HUES6 (cell line): ENCODE measurements at regions not wholly inside any gene's neighbourhood (a gene's known extent, or its start where the extent isn't known, plus 50 kb on each side); places are given as distances from the start of the nearest gene placed in this dataset.

Source experiments
- H3K27ac ChIP-seq: 2 replicates; pipeline ENCODE4 v1.7.0; 2013; ENCODE audit warnings: low read depth, mild to moderate bottlenecking, low read length, inconsistent platforms
- H3K27me3 ChIP-seq: 2 replicates; pipeline ENCODE4 v1.6.1; 2013; ENCODE audit warnings: low read length; ENCODE audit not compliant: control insufficient read depth, insufficient read depth
- H3K36me3 ChIP-seq: 2 replicates; pipeline ENCODE4 v1.6.1; 2013; ENCODE audit warnings: low read length; ENCODE audit not compliant: control insufficient read depth, insufficient read depth
- H3K4me1 ChIP-seq: 2 replicates; pipeline ENCODE4 v1.6.1; 2013; ENCODE audit warnings: low read length; ENCODE audit not compliant: control insufficient read depth, insufficient read depth
- H3K4me3 ChIP-seq: 2 replicates; pipeline ENCODE4 v1.5.1; 2013; ENCODE audit warnings: low read depth, low read length
- H3K9ac ChIP-seq: one replicate; pipeline ENCODE4 v1.6.1; 2013; ENCODE audit warnings: mild to moderate bottlenecking, low read length
- H3K9me3 ChIP-seq: 2 replicates; pipeline ENCODE4 v1.6.1; 2013; ENCODE audit warnings: low read depth, low read length; ENCODE audit not compliant: control insufficient read depth, insufficient read depth

- Histone ChIP-seq H3K27ac (no peak overlapping the region), H3K9ac (no peak overlapping the region), H3K4me1 (no peaks in the 10 kb centered on the region), H3K4me3 (no peak overlapping the region), H3K9me3 (peaks cover 39% of the 10 kb centered on the region), H3K27me3 (no peaks in the 10 kb centered on the region), H3K36me3 (no peaks in the 10 kb centered on the region)
Measured at GRCh38 chr2:35784777-35785176, 570.8 kb upstream of the CRIM1 start.

- Histone ChIP-seq H3K9me3 (peaks cover 30% of the 10 kb centered on the region), H3K27ac (no peak overlapping the region), H3K4me3 (no peak overlapping the region), H3K9ac (no peak overlapping the region), H3K27me3 (no peaks in the 10 kb centered on the region), H3K36me3 (no peaks in the 10 kb centered on the region), H3K4me1 (no peaks in the 10 kb centered on the region)
Measured at GRCh38 chr2:35783723-35784122, 571.9 kb upstream of the CRIM1 start.

GRCh38 chr2:35741556-35741955 is 614.0 kb upstream of the CRIM1 start:
- H3K4me1 ChIP-seq: no peaks in the 10 kb centered on the region
- H3K27ac ChIP-seq: no peak overlapping the region
- H3K27me3 ChIP-seq: no peaks in the 10 kb centered on the region

GRCh38 chr2:35731674-35732073 is 623.9 kb upstream of the CRIM1 start:
- Histone ChIP-seq H3K36me3 (no peaks in the 10 kb centered on the region), H3K4me3 (no peak overlapping the region), H3K4me1 (peaks cover 3% of the 10 kb centered on the region; the same call in 1 of the 2 replicates), H3K27me3 (no peaks in the 10 kb centered on the region), H3K9ac (no peak overlapping the region), H3K9me3 (peaks cover 6% of the 10 kb centered on the region; the same call in 1 of the 2 replicates), H3K27ac (no peak overlapping the region)

More at GRCh38 chr2:35741556-35741955, 614.0 kb upstream of the CRIM1 start:
- no peak overlapping the region for H3K9ac ChIP-seq
- H3K36me3 ChIP-seq: no peaks in the 10 kb centered on the region
- H3K9me3 ChIP-seq: peaks cover 4% of the 10 kb centered on the region; the same call in 1 of the 2 replicates
- H3K4me3 ChIP-seq: no peak overlapping the region

- no peaks in the 10 kb centered on the region for H3K27me3 ChIP-seq
- H3K4me1 ChIP-seq: no peaks in the 10 kb centered on the region
- H3K4me3 ChIP-seq: no peak overlapping the region
- H3K36me3 ChIP-seq: no peaks in the 10 kb centered on the region
- no peak overlapping the region for H3K9ac ChIP-seq
- no peaks in the 10 kb centered on the region for H3K9me3 ChIP-seq
- no peak overlapping the region for H3K27ac ChIP-seq
Measured at GRCh38 chr2:35714883-35715282, 640.7 kb upstream of the CRIM1 start.

- no peak overlapping the region for H3K4me3 ChIP-seq
- no peaks in the 10 kb centered on the region for H3K9me3 ChIP-seq
- no peak overlapping the region for H3K9ac ChIP-seq
- H3K27ac ChIP-seq: no peak overlapping the region
- H3K36me3 ChIP-seq: no peaks in the 10 kb centered on the region
- no peaks in the 10 kb centered on the region for H3K4me1 ChIP-seq
- no peaks in the 10 kb centered on the region for H3K27me3 ChIP-seq
Measured at GRCh38 chr2:35708411-35708923, 647.1 kb upstream of the CRIM1 start.

- H3K9ac ChIP-seq: no peak overlapping the region
- H3K36me3 ChIP-seq: no peaks in the 10 kb centered on the region
- H3K4me1 ChIP-seq: no peaks in the 10 kb centered on the region
- no peak overlapping the region for H3K4me3 ChIP-seq
- H3K27ac ChIP-seq: no peak overlapping the region
- H3K9me3 ChIP-seq: no peaks in the 10 kb centered on the region
- H3K27me3 ChIP-seq: no peaks in the 10 kb centered on the region
Measured at GRCh38 chr2:35688309-35688708, 667.3 kb upstream of the CRIM1 start.

GRCh38 chr2:35651688-35652323 is 703.8 kb upstream of the CRIM1 start:
- no peaks in the 10 kb centered on the region for H3K36me3 ChIP-seq
- H3K27me3 ChIP-seq: no peaks in the 10 kb centered on the region
- H3K4me3 ChIP-seq: no peak overlapping the region
- no peaks in the 10 kb centered on the region for H3K4me1 ChIP-seq
- no peak overlapping the region for H3K9ac ChIP-seq
- no peak overlapping the region for H3K27ac ChIP-seq
- no peaks in the 10 kb centered on the region for H3K9me3 ChIP-seq

GRCh38 chr2:35614640-35615039 is 740.9 kb upstream of the CRIM1 start:
- H3K36me3 ChIP-seq: no peaks in the 10 kb centered on the region
- H3K4me1 ChIP-seq: no peaks in the 10 kb centered on the region
- H3K27me3 ChIP-seq: no peaks in the 10 kb centered on the region
- no peak overlapping the region for H3K27ac ChIP-seq
- no peak overlapping the region for H3K4me3 ChIP-seq
- H3K9me3 ChIP-seq: no peaks in the 10 kb centered on the region
- no peak overlapping the region for H3K9ac ChIP-seq

GRCh38 chr2:35606394-35606793 is 749.2 kb upstream of the CRIM1 start:
- Histone ChIP-seq H3K4me3 (no peak overlapping the region), H3K4me1 (no peaks in the 10 kb centered on the region), H3K27ac (no peak overlapping the region), H3K9me3 (no peaks in the 10 kb centered on the region), H3K27me3 (no peaks in the 10 kb centered on the region), H3K9ac (no peak overlapping the region), H3K36me3 (no peaks in the 10 kb centered on the region)

- peaks cover 36% of the 10 kb centered on the region for H3K9me3 ChIP-seq
- no peak overlapping the region for H3K4me3 ChIP-seq
Measured at GRCh38 chr2:35598310-35598709, 757.3 kb upstream of the CRIM1 start.

More at GRCh38 chr2:35598310-35598709, 757.3 kb upstream of the CRIM1 start:
- no peaks in the 10 kb centered on the region for H3K4me1 ChIP-seq
- H3K27ac ChIP-seq: no peak overlapping the region
- no peak overlapping the region for H3K9ac ChIP-seq
- H3K27me3 ChIP-seq: no peaks in the 10 kb centered on the region
- H3K36me3 ChIP-seq: no peaks in the 10 kb centered on the region
